Activated CD8-positive, alpha-beta memory T cell treated with anti-CD3 and anti-CD28 coated beads, Interleukin-2, amount 10 ng/mL, durations not matched to agents 7 days and 5 days (primary cell): ENCODE measurements at regions not wholly inside any gene's neighbourhood (a gene's known extent, or its start where the extent isn't known, plus 50 kb on each side); places are given as distances from the start of the nearest gene placed in this dataset.

ENCODE experiments used
- ATAC-seq: fragments of 150-1000 bp; cut with Tn5 transposase; one replicate; pipeline ENCODE4 v1.10.0; 2021; ENCODE audit warnings: moderate library complexity
- CTCF ChIA-PET: fragments of 350-600 bp; sonication (Branson Sonifier 250); formaldehyde crosslinking; loops from one replicate; lab custom pipeline; 2021; ENCODE audit warnings: antibody characterized with exemption; lab: Charles Lee
- DNase-seq: peaks from one replicate; pipeline ENCODE4 v3.0.0-alpha.2; 2020
- H3K27ac Mint-ChIP-seq: one replicate; pipeline ENCODE4 v1.8.0; 2021; ENCODE audit warnings: mild to moderate bottlenecking, mixed read lengths
- H3K27me3 Mint-ChIP-seq: one replicate; pipeline ENCODE4 v1.8.0; 2021; ENCODE audit warnings: mixed read lengths
- H3K36me3 Mint-ChIP-seq: one replicate; pipeline ENCODE4 v1.8.0; 2021; ENCODE audit warnings: mild to moderate bottlenecking, mixed read lengths
- H3K4me1 Mint-ChIP-seq: one replicate; pipeline ENCODE4 v1.8.0; 2021; ENCODE audit warnings: mixed read lengths
- H3K4me3 Mint-ChIP-seq: one replicate; pipeline ENCODE4 v1.8.0; 2021; ENCODE audit warnings: mild to moderate bottlenecking, moderate library complexity, mixed read lengths
- H3K9me3 Mint-ChIP-seq: one replicate; pipeline ENCODE4 v1.8.0; 2022; ENCODE audit warnings: low read depth, mixed read lengths

DNA sequence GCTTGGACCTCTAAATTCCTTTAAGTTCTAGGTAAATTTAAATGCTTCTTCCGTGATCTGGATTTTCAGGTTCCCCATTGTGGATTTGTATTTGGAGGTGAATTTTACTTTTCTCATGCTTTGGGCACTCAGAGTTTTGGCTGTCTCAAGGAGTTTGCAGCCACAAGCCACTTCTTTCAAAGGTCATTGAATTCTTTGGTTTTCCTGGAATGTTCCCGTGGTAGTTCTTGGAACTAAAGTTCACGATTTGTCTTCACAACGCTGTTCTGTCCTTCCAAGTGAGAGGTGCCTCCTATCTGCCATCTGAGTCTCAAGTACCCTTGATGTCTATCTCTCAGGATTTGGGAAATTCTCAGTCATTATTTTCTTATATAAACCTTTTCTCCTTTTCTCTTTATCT is 1438.7 kb upstream of the ZEB2 start:
- no peaks in the 10 kb centered on the region for H3K36me3 Mint-ChIP-seq
- peaks cover 16% of the 10 kb centered on the region for H3K9me3 Mint-ChIP-seq
- no peak overlapping the region for H3K27ac Mint-ChIP-seq
- ATAC-seq (no peak), DNase-seq (no peak)
- no peaks in the 10 kb centered on the region for H3K27me3 Mint-ChIP-seq
- CTCF ChIA-PET: no interaction called here
- no peak overlapping the region for H3K4me3 Mint-ChIP-seq
- H3K4me1 Mint-ChIP-seq: no peaks in the 10 kb centered on the region

DNA sequence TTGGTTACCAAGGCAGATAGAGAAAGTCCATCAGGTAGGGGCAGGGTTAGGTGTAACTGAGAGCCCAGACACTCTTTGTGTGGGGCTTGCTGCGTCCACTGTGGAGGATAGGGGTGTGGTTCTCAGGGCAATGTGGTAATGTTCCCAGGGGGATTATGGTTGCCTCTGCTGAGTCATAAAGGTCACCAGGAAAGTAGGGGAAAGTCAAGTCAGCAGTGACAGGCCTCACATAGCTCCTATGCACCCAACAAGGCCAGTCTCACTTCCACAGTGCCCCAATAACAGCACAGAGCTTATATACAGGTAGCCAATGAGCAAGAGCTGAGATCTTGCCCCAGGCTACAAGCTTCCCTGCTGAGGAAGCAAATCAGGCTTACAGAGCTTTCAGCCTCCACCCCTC is 1438.0 kb upstream of the ZEB2 start:
- H3K4me3 Mint-ChIP-seq: no peak overlapping the region
- DNase-seq (no peak), ATAC-seq (no peak)
- CTCF ChIA-PET: no interaction called here
- no peaks in the 10 kb centered on the region for H3K36me3 Mint-ChIP-seq
- H3K9me3 Mint-ChIP-seq: peaks cover 15% of the 10 kb centered on the region
- H3K27ac Mint-ChIP-seq: no peak overlapping the region
- no peaks in the 10 kb centered on the region for H3K4me1 Mint-ChIP-seq
- no peaks in the 10 kb centered on the region for H3K27me3 Mint-ChIP-seq

DNA sequence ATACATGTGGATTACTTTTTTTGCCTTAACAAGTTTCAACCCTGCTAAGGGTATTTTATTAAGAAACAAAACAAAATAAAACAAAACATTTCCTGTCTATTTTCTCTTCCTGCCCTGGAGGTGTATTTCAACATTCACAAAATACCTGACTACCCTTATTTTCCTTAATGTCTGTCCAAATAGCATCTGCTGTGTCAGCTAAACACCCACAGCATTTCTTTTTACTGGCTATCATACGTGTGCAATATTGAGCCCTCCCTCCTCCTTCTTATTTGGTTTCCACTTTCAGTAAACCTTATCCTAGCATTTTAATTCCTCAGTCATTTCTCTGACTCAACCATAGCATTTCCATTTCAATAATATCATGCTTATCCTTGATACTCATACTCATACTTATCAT is 1420.0 kb upstream of the ZEB2 start:
- Mint-ChIP-seq H3K4me1 (no peaks in the 10 kb centered on the region), H3K27ac (no peak overlapping the region), H3K36me3 (no peaks in the 10 kb centered on the region), H3K27me3 (no peaks in the 10 kb centered on the region), H3K4me3 (no peak overlapping the region), H3K9me3 (peaks cover 7% of the 10 kb centered on the region)
- CTCF ChIA-PET: no interaction called here
- ATAC-seq (no peak), DNase-seq (no peak)

DNA sequence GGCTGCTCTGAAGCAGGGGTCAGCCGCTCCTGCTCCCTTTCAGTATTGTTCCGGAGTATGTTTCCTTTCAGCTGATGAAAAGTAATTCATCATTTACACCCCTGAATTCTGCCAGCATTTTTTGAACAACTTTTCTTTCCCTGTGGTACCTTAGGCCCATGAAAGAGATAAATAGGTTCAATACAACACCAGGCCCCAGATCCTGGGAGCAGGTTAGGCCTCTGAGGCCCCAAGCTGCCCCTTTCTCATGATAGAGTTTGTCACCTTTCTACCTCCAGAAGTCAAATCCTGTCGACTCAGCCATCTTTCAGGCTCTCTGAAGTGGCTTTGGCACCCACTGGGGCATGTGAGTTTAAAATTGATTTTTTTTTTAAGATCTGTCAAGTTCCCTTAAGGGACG is 1415.1 kb upstream of the ZEB2 start:
- no peak for DNase-seq
- no peaks in the 10 kb centered on the region for H3K27me3 Mint-ChIP-seq
- no peak overlapping the region for H3K4me3 Mint-ChIP-seq
- peaks cover 2% of the 10 kb centered on the region for H3K9me3 Mint-ChIP-seq
- H3K27ac Mint-ChIP-seq: no peak overlapping the region
- ATAC-seq: no peak
- no peaks in the 10 kb centered on the region for H3K36me3 Mint-ChIP-seq
- H3K4me1 Mint-ChIP-seq: no peaks in the 10 kb centered on the region
- CTCF ChIA-PET: no interaction called here

DNA sequence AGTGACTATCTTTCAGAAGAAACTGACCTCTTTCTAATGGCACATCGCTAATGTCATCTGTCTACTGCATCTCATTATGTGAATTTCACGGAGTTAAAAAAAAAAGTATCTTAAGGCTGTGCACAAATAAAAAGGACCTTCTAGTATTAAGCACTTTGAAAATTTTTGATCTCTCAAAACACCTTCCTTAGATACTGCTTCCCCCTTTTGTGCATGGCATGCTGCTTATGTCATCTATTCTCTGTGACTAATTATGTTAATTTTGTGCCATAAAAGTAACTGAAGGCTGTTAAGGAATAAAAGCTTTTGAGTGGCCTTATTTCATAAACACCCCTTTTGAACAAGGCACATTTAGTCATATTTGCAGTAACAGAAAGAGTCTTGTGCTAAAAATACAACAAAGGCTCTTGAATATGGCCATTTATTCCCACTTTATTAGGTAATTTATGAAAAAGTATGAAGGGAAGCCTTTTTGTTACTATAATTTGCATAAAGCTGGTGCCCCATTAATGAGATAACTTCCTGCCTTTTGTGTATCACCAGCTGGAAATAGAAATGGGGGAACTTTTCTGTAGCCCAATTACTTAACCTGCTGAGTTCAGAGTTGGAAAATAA is 1412.0 kb upstream of the ZEB2 start:
- CTCF ChIA-PET: no interaction called here
- H3K4me1 Mint-ChIP-seq: no peaks in the 10 kb centered on the region
- ATAC-seq: no peak
- H3K27me3 Mint-ChIP-seq: no peaks in the 10 kb centered on the region
- no peaks in the 10 kb centered on the region for H3K9me3 Mint-ChIP-seq
- H3K4me3 Mint-ChIP-seq: no peak overlapping the region
- H3K27ac Mint-ChIP-seq: no peak overlapping the region
- H3K36me3 Mint-ChIP-seq: no peaks in the 10 kb centered on the region
- DNase-seq: no peak

DNA sequence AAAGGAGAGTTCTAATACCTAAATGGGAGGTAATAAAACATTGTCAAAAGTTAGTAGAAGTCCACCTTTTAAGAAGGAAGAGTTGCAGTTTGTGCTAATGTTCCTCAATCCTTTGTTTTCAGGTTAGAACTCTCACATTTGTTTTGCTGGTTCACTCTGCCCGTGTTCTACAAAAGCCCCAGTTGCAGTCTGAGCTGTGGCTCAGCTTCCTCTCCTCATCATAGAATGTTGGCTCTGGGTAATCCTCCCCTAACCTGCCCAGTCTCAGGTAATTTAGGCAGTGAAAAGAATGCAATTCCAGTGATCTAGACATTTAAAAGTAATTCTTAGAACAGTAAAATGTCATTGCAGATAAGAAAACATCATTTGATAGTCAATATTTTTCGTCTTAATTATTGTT is 1410.4 kb upstream of the ZEB2 start:
- H3K27me3 Mint-ChIP-seq: no peaks in the 10 kb centered on the region
- H3K36me3 Mint-ChIP-seq: no peaks in the 10 kb centered on the region
- H3K9me3 Mint-ChIP-seq: no peaks in the 10 kb centered on the region
- ATAC-seq (no peak), DNase-seq (no peak)
- CTCF ChIA-PET: no interaction called here
- H3K4me3 Mint-ChIP-seq: no peak overlapping the region
- no peaks in the 10 kb centered on the region for H3K4me1 Mint-ChIP-seq
- no peak overlapping the region for H3K27ac Mint-ChIP-seq

DNA sequence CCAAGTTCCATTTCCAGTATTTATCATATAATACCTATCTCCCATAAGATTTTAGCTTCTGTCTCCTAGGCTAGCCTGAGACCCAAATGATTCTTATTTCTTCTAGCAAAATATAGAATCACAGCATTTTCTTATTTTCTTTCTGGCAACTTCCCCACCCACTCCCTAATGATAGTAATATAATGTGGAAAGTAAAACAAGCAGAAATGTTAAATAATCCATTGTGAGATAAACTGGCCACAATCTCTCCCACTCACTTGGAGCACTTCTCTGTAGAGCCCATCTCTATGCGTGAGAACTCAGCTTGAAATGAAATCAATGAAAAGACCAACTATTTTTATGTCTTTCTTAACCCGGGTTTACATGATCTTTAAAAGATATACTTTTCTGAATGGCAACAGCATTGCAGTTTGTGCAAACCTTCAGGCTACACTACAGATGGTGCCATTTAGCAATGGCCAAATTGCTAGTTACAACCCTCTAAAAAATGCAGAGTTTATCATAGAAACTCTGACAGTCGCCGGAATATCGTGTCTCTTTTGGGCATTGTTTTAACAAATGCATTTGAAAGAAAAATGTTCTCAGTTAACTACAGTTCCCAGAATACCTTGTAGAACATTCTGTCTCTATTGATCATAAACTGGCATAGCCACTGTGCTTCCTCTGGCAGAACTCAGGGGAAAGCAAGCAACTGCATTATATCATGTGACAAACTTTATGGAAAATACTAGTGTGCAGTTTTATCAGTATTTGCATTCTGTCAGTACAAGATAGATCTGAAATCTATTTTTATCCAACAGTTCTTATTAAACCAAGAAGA is 1407.4 kb upstream of the ZEB2 start:
- Mint-ChIP-seq H3K4me1 (no peaks in the 10 kb centered on the region), H3K4me3 (no peak overlapping the region), H3K36me3 (no peaks in the 10 kb centered on the region), H3K27me3 (no peaks in the 10 kb centered on the region), H3K9me3 (peaks cover 4% of the 10 kb centered on the region), H3K27ac (no peak overlapping the region)
- CTCF ChIA-PET: no interaction called here
- DNase-seq: no peak
- ATAC-seq: no peak

DNA sequence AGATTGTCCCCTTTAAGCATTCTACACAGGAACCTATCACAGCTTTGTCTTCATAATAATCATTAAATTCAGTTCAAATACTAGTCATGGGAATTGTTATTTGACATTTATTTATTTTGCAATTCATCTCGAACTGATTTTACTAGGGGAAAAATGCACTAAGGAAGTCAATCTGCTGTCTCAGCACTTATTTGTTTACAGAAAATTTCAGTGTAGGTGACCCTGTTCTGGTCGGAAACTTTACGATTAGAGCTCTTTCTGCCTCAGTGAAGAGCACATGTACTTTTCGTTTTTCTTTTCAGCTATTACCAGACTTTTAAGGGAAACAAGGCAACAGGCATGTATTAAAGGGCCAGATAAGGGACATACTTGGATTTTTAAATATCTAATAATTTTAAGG is 1405.7 kb upstream of the ZEB2 start:
- Mint-ChIP-seq H3K27ac (no peak overlapping the region), H3K27me3 (no peaks in the 10 kb centered on the region), H3K4me1 (no peaks in the 10 kb centered on the region), H3K36me3 (no peaks in the 10 kb centered on the region), H3K9me3 (peaks cover 4% of the 10 kb centered on the region), H3K4me3 (no peak overlapping the region)
- DNase-seq: no peak
- CTCF ChIA-PET: no interaction called here
- ATAC-seq: no peak

DNA sequence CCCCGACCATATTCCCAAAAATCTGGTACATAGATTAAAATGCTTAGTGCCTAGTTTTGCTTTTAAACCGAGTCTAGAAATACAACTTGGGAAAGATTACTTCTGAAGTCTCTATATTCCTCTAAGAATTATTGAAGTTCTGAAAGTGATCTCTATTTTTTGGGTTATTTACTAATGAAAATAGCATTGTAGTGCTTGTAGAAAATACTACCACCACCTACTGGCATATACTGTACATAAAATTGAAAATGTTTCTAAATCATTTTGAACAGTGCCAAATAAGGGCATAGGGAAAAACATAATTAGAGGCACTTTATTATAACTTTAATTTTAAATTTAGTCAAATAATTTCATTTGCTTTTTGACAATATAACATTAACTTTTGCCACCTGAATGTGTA is 1399.6 kb upstream of the ZEB2 start:
- H3K4me1 Mint-ChIP-seq: no peaks in the 10 kb centered on the region
- DNase-seq (no peak), ATAC-seq (no peak)
- H3K27ac Mint-ChIP-seq: no peak overlapping the region
- CTCF ChIA-PET: no interaction called here
- peaks cover 3% of the 10 kb centered on the region for H3K9me3 Mint-ChIP-seq
- H3K4me3 Mint-ChIP-seq: no peak overlapping the region
- H3K36me3 Mint-ChIP-seq: no peaks in the 10 kb centered on the region
- H3K27me3 Mint-ChIP-seq: no peaks in the 10 kb centered on the region

DNA sequence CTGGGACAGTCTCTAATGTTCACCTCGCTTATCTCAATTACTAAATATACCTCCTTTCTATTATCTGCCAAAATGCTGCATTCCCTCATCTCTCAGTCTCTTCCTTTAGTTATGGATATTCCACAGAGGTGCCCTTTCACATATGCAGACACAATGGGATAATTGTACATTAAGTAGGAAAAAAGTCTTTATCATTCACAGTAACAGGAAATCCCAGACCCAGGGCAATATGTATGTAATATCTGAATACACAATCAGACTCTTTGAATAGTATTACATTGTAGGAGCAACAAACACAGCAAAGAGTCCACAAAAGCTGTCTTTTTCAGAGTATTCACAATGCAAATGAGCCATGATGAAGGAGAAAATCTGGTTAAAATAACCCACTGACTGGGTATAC is 1399.0 kb upstream of the ZEB2 start:
- no peak for ATAC-seq
- Mint-ChIP-seq H3K36me3 (no peaks in the 10 kb centered on the region), H3K4me3 (no peak overlapping the region), H3K27me3 (no peaks in the 10 kb centered on the region), H3K9me3 (no peaks in the 10 kb centered on the region), H3K27ac (no peak overlapping the region), H3K4me1 (no peaks in the 10 kb centered on the region)
- no peak for DNase-seq
- CTCF ChIA-PET: no interaction called here

DNA sequence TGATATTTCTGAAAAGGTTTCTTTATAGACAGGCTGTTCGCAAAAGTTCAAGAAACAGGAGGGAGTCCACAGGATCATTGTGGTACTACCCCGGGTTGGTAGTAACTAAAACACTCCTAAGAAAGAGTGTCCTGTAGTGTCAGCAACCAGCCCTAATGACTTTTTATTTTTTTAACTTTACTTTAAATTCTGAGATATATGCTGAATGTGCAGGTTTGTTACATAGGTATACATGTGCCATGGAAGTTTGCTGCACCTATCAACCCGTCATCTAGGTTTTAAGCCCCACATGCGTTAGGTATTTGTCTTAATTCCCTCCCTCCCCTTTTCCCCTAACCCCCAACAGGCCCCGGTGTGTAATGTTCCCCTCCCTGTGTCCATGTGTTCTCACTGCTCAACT is 1396.9 kb upstream of the ZEB2 start:
- Mint-ChIP-seq H3K27me3 (no peaks in the 10 kb centered on the region), H3K4me3 (no peak overlapping the region), H3K36me3 (no peaks in the 10 kb centered on the region), H3K27ac (no peak overlapping the region), H3K9me3 (no peaks in the 10 kb centered on the region), H3K4me1 (no peaks in the 10 kb centered on the region)
- CTCF ChIA-PET: no interaction called here
- DNase-seq (no peak), ATAC-seq (no peak)

DNA sequence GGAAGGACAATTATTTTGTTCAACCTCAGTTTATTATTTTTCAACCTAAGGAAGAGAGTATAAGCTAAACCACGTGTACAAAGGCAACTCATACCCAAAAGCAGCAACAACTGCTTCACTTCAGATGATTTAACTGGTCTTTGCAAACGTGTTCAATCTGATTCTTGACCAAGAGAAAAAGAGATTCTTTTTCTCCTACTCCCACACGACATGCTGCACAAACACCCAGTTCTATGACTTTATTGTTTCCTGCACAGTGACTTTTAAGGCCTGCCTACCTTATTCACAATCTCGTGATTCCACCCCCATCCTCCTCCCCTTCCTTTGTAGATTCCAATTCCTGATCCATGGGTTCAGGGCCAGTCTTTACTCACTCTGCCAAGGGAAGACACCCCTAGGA is 1394.8 kb upstream of the ZEB2 start:
- H3K4me1 Mint-ChIP-seq: no peaks in the 10 kb centered on the region
- ATAC-seq (no peak), DNase-seq (no peak)
- no peaks in the 10 kb centered on the region for H3K9me3 Mint-ChIP-seq
- CTCF ChIA-PET: no interaction called here
- H3K36me3 Mint-ChIP-seq: no peaks in the 10 kb centered on the region
- H3K27me3 Mint-ChIP-seq: no peaks in the 10 kb centered on the region
- H3K27ac Mint-ChIP-seq: no peak overlapping the region
- no peak overlapping the region for H3K4me3 Mint-ChIP-seq

DNA sequence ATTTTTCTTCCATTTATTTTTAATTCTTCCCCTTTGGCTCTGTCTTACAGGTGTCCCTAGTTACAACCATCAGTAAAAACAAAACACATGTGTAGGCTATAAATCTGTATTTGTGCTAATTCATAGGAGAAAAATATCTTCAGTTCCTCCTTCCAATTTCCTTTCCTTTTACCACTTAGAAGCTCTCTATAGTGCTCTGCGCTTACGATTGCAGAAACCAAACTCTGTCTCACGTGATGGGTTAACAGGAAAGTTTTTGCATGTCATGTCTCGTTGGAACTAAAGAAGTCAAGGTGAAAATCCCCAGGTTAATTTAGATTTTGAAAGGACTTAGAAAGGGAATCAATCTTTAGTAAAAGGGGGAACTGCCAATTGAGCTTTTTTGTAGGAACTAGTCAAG is 1390.5 kb upstream of the ZEB2 start:
- ATAC-seq: no peak
- Mint-ChIP-seq H3K4me3 (no peak overlapping the region), H3K4me1 (no peaks in the 10 kb centered on the region), H3K36me3 (no peaks in the 10 kb centered on the region), H3K27me3 (no peaks in the 10 kb centered on the region), H3K9me3 (no peaks in the 10 kb centered on the region), H3K27ac (no peak overlapping the region)
- no peak for DNase-seq
- CTCF ChIA-PET: no interaction called here

DNA sequence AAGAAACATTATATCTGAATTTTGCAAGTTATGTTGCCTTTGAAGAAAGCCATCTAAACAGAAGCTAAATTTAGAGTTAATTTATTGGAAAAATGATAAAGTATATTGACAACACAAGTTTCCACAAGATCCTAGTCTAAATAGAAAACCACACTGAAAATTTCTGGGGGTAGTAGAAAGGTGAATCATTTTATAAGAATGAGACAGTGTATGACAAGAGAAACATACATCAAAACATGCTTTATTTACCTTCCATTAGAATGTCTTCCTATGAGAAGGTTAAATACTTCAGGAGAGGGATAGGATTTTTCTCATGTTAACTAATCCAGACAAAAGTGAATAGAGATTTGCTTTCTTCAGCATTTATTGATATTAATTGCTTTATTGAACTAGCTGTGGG is 1389.8 kb upstream of the ZEB2 start:
- H3K27me3 Mint-ChIP-seq: no peaks in the 10 kb centered on the region
- no peak overlapping the region for H3K27ac Mint-ChIP-seq
- CTCF ChIA-PET: interaction anchor here (0.5 kb wide), 1 partner anchor 667 kb away, joined by 3 read pairs; no protein-coding TSS in a partner anchor
- no peak overlapping the region for H3K4me3 Mint-ChIP-seq
- ATAC-seq (no peak), DNase-seq (no peak)
- no peaks in the 10 kb centered on the region for H3K36me3 Mint-ChIP-seq
- no peaks in the 10 kb centered on the region for H3K9me3 Mint-ChIP-seq
- no peaks in the 10 kb centered on the region for H3K4me1 Mint-ChIP-seq
